ENCODE measurements at regions not wholly inside any gene's neighbourhood (a gene's known extent, or its start where the extent isn't known, plus 50 kb on each side); places are given as distances from the start of the nearest gene placed in this dataset.

DNA sequence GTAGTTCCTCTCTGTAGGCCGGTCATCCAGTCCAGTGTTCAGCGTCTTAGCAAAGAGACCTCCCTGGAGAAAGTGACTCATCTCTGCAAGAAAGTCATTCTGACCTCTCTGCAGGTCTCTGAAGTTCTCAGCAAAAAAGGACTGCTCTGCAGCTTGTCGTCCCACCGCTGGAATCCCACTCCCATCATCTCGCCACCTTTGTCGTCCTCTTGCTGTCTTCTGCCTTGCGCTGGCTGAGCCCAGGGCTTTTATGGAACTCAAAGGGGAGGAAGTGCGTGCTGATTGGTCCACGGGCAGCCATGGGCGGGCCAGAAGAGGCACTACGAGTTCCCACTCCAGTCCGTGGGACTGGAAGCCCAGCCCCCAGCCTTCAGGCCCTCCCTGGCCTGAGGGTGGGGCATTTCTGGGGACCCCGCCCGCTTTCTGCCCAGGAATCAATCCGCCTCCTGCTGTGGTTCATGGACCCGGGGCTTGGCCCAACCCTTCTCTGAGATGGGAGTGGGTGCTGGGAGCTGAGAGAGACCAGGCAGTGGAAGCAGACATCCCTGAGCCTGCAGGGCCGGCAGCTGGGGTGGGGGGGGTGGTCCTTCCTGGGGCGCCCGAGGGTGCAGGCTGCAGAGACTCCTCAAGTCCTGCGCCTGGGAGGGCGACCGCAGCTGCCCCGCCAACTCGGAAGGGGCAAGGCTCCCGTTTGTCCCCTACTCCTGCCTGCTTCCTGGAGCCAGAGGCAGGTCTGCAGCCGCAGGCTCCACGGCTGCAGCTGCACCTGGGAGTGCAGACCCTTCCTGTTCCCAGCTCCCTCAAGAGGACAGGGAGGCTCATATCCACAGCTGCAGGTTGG lies 660.7 kb upstream of the RAB6C start:
- Histone ChIP-seq H2AFZ (ENCODE audit: low read depth, low read length) (no peak overlapping the region), H3K9me3 (replicated peaks; ENCODE audit: control insufficient read depth, insufficient read depth, low read length) (peaks cover 9% of the 10 kb centered on the region), H3K27me3 (ENCODE audit: control insufficient read depth in 2 of 2, insufficient read depth in 2 of 2, low read length in 2 of 2) (no peaks in the 10 kb centered on the region), H3K4me1 (ENCODE audit: control insufficient read depth, extremely low read depth, insufficient read depth, low read length) (no peaks in the 10 kb centered on the region), H4K20me1 (replicated peaks; ENCODE audit: control insufficient read depth, extremely low read depth, insufficient read depth, low read length) (no peaks in the 10 kb centered on the region), H3K79me2 (ENCODE audit: control insufficient read depth, insufficient read depth, low read length) (no peaks in the 10 kb centered on the region), H3K9ac (replicated peaks; ENCODE audit: extremely low read depth, insufficient read depth, low read length) (no peak overlapping the region), H3K4me3 (replicated peaks in 1 of 3; ENCODE audit: insufficient read depth in 1 of 3, low read depth in 1 of 3, low read length in 3 of 3) (no peak overlapping the region), H3K4me2 (ENCODE audit: insufficient read depth, low read length) (no peak overlapping the region), H3K36me3 (ENCODE audit: control insufficient read depth in 2 of 2, extremely low read depth in 1 of 2, insufficient read depth in 2 of 2, low read length in 2 of 2) (no peaks in the 10 kb centered on the region), H3K27ac (ENCODE audit: insufficient read depth, low read depth, low read length) (no peak overlapping the region), H3K9me1 (replicated peaks; ENCODE audit: control insufficient read depth, extremely low read depth, insufficient read depth, low read length) (no peaks in the 10 kb centered on the region)
- DNase-seq (ENCODE audit: low read depth, low spot score) (no peak), FAIRE-seq (no peak)
- intact Hi-C loops (cut with micrococcal nuclease) (no loop called here), dilution Hi-C loops (cut with MboI; ENCODE audit: extremely low pct_ligation_motif_present, low sequenced_read_pairs) (no loop called here)
- ChIA-PET CTCF (no interaction called here), POLR2A (no interaction called here)
- no peak for TF ChIP-seq EZH2 (IDR thresholded peaks at IDR 0.05; ENCODE audit: borderline replicate concordance, low read depth, low read length, severe bottlenecking)
- no peak for TF ChIP-seq JUN (IDR thresholded peaks at IDR 0.05; ENCODE audit: borderline replicate concordance, insufficient read depth, insufficient read length, low read depth)
- TF ChIP-seq, protein P1, sequence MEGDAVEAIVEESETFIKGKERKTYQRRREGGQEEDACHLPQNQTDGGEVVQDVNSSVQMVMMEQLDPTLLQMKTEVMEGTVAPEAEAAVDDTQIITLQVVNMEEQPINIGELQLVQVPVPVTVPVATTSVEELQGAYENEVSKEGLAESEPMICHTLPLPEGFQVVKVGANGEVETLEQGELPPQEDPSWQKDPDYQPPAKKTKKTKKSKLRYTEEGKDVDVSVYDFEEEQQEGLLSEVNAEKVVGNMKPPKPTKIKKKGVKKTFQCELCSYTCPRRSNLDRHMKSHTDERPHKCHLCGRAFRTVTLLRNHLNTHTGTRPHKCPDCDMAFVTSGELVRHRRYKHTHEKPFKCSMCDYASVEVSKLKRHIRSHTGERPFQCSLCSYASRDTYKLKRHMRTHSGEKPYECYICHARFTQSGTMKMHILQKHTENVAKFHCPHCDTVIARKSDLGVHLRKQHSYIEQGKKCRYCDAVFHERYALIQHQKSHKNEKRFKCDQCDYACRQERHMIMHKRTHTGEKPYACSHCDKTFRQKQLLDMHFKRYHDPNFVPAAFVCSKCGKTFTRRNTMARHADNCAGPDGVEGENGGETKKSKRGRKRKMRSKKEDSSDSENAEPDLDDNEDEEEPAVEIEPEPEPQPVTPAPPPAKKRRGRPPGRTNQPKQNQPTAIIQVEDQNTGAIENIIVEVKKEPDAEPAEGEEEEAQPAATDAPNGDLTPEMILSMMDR (IDR thresholded peaks at IDR 0.05; ENCODE audit: extremely low read depth in 1 of 2, insufficient read depth in 1 of 2, low read depth in 1 of 2, low read length in 2 of 2): no peak
- TF ChIP-seq, protein P2, sequence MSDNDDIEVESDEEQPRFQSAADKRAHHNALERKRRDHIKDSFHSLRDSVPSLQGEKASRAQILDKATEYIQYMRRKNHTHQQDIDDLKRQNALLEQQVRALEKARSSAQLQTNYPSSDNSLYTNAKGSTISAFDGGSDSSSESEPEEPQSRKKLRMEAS (IDR thresholded peaks at IDR 0.05; ENCODE audit: insufficient read depth, insufficient read length): no peak
- TF ChIP-seq MYC (IDR thresholded peaks at IDR 0.05; ENCODE audit: low read depth, low read length): no peak
- no peak for TF ChIP-seq GATA2 (IDR thresholded peaks at IDR 0.05; ENCODE audit: insufficient read depth, insufficient read length, low read depth, low read length)
- TF ChIP-seq FOS (IDR thresholded peaks at IDR 0.05; ENCODE audit: borderline replicate concordance, insufficient read depth, low read length): no peak
- TF ChIP-seq POLR2AphosphoS5 (IDR thresholded peaks at IDR 0.05; ENCODE audit: insufficient read depth, low read depth, low read length): no peak
- TF ChIP-seq POLR2A (IDR thresholded peaks at IDR 0.05; ENCODE audit: low read depth, low read length): no peak
- BruUV-seq (replicated peaks): no TSS peak
